ENCODE measurements at regions not wholly inside any gene's neighbourhood (a gene's known extent, or its start where the extent isn't known, plus 50 kb on each side); places are given as distances from the start of the nearest gene placed in this dataset.
A peak's percentile ranks its signal among the peaks of the same experiment; 100 is the strongest.

DNA sequence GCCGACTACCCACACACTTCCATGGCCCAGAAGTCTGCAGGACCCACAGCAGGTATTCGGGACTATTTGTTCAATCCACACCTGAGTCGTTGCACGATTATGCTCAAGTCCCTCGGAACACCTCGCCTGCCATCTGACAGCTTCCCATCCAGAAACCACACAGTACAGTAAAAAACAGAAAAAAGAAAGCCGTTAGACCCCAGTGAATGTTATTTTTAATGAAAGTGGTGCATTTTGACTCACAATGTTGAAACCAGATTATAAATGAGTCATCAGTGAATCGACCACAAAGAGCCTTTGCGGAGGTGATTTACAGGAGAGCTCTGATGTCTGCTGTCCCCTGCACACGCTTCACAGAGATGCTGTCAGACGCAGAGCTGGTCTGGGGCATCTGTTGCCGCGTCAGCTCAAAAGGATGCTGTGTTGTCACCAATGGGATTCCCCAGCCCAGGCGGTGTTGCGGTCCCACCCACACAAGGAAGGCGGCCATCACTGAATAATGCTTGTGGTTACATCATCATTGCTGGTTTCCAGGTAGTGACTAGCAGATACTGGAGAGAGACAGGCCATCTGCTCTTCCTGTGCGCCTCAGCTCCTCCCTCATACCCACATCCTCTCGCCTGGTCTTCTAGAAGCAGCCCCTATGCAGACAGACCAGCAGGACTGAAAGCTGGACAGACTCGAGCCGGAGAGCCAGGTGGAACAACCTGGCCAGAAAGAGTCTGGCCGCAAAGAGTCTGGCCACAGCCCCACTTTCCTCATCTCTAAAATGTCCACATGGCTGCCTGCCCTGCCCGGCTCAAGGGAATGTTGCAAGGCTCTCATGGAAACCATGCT lies 116.8 kb downstream of the TOMM20 start (continued):
- TF ChIP-seq KDM5B (IDR thresholded peaks at IDR 0.05; ENCODE audit: insufficient replicate concordance, low read depth, low read length) (no peak), FOXP1 (CRISPR knock-in tag; IDR thresholded peaks at IDR 0.05) (peak; percentile 73; the same call in 1 of the 2 replicates), PTBP1 (IDR thresholded peaks at IDR 0.05; ENCODE audit: low read depth, low read length) (no peak), NFYB (IDR thresholded peaks at IDR 0.05; ENCODE audit: extremely low read depth, insufficient read length) (no peak), NFATC3 (IDR thresholded peaks at IDR 0.05) (no peak), THRAP3 (IDR thresholded peaks at IDR 0.05; ENCODE audit: borderline replicate concordance) (no peak), PPARD (CRISPR knock-in tag; IDR thresholded peaks at IDR 0.05) (no peak), PML (IDR thresholded peaks at IDR 0.05; ENCODE audit: low read length) (peak; percentile 45; the same call in 1 of the 2 replicates), HLTF (IDR thresholded peaks at IDR 0.05) (no peak), TGIF2 (CRISPR knock-in tag; IDR thresholded peaks at IDR 0.05) (no peak), ZNF695 (CRISPR knock-in tag; IDR thresholded peaks at IDR 0.05) (no peak), RBFOX2 (IDR thresholded peaks at IDR 0.05; ENCODE audit: low read depth, low read length) (peak; percentile 57), GTF2F1 (IDR thresholded peaks at IDR 0.05; ENCODE audit: low read depth, low read length) (no peak), ZNF24 (IDR thresholded peaks at IDR 0.05) (no peak)
- TF ChIP-seq, protein P1, sequence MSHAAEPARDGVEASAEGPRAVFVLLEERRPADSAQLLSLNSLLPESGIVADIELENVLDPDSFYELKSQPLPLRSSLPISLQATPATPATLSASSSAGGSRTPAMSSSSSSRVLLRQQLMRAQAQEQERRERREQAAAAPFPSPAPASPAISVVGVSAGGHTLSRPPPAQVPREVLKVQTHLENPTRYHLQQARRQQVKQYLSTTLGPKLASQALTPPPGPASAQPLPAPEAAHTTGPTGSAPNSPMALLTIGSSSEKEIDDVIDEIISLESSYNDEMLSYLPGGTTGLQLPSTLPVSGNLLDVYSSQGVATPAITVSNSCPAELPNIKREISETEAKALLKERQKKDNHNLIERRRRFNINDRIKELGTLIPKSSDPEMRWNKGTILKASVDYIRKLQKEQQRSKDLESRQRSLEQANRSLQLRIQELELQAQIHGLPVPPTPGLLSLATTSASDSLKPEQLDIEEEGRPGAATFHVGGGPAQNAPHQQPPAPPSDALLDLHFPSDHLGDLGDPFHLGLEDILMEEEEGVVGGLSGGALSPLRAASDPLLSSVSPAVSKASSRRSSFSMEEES (CRISPR knock-in tag; IDR thresholded peaks at IDR 0.05): no peak
- TF ChIP-seq, protein P2, sequence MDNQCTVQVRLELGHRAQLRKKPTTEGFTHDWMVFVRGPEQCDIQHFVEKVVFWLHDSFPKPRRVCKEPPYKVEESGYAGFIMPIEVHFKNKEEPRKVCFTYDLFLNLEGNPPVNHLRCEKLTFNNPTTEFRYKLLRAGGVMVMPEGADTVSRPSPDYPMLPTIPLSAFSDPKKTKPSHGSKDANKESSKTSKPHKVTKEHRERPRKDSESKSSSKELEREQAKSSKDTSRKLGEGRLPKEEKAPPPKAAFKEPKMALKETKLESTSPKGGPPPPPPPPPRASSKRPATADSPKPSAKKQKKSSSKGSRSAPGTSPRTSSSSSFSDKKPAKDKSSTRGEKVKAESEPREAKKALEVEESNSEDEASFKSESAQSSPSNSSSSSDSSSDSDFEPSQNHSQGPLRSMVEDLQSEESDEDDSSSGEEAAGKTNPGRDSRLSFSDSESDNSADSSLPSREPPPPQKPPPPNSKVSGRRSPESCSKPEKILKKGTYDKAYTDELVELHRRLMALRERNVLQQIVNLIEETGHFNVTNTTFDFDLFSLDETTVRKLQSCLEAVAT (IDR thresholded peaks at IDR 0.05): peak in 1 of 2 experiments; percentile 57; a peak in 1 of 4 replicates
- TF ChIP-seq, protein P3, sequence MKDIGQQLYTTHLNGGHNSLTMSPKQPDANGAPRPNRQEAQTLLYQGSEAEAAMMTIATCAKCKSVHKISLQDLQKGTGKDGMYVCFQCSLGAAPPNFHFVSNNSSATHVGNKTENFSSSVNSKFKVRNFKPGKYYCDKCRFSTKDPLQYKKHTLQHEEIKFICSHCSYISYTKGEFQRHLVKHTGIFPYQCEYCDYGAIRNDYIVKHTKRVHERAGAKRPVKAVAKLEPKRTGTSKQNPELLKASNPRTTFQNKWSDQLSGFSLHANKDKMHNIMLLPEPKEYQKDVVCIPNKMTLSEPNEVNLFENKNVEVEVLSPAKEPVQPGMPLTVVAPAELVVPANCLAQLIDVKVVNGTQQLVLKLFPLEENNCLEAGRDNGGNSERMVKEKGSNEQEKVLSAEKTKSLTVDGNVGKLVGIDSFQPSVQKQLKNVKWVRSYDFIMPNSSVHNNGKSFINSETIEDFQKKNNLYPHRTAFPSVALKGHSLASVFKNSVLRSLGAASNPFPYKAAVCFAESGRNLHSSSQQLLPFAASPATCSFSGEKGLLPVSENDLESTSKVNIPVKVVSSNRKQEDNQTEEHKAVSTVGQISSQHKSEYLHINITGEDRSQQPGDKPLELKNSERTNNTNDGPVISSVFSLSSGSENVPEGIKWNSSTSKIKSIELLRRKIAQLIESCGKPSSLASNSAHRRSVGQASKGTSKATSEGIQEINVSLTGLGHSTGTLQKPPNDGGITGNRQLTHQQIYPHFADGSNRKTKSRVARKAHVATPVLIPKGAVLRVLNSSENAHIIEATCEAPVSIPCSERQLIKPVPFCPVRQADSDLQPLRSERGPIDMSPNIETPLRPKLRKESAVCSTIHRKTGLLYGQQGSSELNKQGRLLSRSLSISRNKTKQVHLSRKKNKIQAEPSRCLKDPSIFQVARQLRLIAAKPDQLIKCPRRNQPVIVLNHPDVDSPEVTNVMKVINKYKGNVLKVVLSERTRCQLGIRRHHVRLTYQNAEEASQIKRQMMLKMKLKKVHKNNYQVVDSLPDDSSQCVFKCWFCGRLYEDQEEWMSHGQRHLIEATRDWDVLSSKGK (CRISPR knock-in tag; IDR thresholded peaks at IDR 0.05): no peak
- TF ChIP-seq, protein P4, sequence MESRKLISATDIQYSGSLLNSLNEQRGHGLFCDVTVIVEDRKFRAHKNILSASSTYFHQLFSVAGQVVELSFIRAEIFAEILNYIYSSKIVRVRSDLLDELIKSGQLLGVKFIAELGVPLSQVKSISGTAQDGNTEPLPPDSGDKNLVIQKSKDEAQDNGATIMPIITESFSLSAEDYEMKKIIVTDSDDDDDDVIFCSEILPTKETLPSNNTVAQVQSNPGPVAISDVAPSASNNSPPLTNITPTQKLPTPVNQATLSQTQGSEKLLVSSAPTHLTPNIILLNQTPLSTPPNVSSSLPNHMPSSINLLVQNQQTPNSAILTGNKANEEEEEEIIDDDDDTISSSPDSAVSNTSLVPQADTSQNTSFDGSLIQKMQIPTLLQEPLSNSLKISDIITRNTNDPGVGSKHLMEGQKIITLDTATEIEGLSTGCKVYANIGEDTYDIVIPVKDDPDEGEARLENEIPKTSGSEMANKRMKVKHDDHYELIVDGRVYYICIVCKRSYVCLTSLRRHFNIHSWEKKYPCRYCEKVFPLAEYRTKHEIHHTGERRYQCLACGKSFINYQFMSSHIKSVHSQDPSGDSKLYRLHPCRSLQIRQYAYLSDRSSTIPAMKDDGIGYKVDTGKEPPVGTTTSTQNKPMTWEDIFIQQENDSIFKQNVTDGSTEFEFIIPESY (CRISPR knock-in tag; IDR thresholded peaks at IDR 0.05): 0 out of 2 replicates have a peak, but pooled peaks have one; percentile 30
- TF ChIP-seq, protein P5, sequence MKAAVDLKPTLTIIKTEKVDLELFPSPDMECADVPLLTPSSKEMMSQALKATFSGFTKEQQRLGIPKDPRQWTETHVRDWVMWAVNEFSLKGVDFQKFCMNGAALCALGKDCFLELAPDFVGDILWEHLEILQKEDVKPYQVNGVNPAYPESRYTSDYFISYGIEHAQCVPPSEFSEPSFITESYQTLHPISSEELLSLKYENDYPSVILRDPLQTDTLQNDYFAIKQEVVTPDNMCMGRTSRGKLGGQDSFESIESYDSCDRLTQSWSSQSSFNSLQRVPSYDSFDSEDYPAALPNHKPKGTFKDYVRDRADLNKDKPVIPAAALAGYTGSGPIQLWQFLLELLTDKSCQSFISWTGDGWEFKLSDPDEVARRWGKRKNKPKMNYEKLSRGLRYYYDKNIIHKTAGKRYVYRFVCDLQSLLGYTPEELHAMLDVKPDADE (conservative IDR thresholded peaks at IDR 0.05; ENCODE audit: control insufficient read depth, low read depth, low read length): no peak

Data from K562 (cell line).